ENCODE measurements at regions not wholly inside any gene's neighbourhood (a gene's known extent, or its start where the extent isn't known, plus 50 kb on each side); places are given as distances from the start of the nearest gene placed in this dataset.
A peak's percentile ranks its signal among the peaks of the same experiment; 100 is the strongest.

DNA sequence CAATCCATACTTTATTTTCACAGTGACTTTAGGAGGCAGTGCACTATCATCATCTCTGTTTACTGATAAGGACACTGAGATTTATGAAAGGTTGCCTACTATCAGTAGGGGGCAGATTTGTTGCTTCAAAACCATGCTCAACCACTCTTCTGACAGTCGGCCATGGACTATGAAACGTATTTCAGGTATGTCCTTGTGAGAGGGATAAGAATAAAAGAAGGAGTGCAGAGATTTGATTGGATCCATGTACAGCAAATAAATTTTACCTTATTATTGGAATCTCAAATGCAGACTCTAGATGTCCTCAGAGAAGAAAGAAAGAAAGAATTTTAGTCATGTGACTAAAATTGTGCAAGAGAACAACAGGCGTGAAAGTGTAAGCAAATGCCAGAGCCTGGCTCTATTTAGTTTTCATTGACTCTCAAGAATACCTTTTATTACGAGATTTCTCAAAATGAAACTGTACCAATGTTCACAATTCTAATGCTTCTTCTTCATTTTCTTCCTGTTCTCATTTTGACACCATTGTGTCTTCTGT lies 296.6 kb upstream of the RASA1 start:
- no peak for DNase-seq

DNA sequence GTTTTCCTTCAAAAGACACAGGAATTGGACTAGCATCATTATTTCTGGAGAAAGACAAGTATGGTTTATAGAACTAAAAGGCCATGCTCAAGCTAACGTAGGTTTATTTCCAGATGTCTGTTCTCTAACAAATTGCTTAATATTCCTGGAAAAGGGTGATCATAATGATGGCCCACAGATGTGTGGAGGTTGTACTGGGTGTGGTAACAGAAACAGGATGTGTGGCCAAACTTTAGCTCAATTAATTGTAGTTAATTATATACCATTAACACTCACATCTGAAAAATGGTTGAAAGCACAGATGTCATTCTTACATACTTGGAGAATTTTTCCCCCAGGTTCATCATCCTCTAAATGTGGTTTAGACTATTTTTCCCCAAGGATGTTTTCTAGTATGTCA lies 292.7 kb upstream of the RASA1 start:
- DNase-seq, result no peak

DNA sequence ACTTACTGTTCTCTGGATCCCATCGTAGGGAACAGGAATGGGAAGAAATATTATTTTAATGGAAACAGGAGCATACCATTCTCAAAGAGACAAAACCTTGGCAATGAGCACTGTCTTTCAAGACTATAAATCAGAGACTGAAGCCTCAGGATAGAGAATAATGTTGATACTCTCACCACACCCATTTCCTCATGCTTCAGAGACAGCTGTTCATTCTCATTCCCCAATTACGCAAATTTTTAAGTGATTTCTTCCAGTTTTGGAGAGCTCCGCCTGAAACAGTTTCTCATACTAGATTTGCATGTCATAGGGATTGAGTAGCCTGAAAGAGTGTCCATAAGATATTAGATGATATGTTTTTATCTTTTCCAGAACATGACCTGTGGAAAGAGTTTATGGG lies 290.5 kb upstream of the RASA1 start:
- no peak for DNase-seq

DNA sequence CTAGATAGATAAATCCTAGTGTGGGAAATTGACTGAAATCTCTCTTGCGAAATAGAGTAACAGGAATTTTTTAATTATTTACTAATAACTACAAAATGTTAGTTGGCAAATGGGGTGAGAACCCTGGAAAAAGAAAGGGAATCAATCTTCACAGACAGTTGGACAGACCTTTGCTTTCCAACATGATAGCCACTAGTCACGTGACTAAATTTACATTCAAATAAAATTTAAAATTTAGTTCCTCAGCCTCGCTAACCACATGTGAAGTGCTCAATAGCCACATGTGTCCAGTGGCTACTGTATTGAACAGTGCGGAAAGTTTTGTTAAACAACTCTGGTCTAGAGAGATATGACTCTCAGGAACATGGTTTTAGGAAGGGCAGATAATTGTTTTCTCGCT lies 289.9 kb upstream of the RASA1 start:
- DNase-seq, result no peak

DNA sequence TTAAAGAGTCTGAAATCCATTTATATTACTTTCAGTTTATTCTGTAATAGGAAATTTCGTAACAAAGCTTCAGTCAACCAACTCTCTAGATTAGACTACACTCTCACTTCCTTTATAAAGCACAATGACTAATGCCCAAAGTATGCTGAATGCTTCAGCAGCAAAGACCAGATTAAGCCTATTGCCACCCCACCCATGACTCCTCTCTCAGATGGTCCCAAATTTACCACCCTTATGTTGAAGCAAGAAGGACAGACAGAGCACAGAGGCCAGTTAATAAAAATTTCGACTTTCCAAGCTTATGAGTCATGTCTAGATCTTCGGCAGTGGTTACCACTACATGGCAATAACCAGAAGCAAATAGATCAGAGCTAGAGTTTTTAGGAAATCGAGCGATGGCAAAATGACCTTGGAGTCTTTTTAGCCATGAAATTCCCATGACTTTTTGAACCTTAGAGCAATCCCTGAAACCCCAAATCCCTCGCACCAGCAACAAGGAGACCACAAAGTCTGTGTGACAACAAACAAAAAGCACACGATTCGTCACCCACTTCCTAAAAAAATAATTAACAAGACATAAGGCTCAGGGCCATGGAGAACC lies 287.8 kb upstream of the RASA1 start:
- DNase-seq, result no peak

DNA sequence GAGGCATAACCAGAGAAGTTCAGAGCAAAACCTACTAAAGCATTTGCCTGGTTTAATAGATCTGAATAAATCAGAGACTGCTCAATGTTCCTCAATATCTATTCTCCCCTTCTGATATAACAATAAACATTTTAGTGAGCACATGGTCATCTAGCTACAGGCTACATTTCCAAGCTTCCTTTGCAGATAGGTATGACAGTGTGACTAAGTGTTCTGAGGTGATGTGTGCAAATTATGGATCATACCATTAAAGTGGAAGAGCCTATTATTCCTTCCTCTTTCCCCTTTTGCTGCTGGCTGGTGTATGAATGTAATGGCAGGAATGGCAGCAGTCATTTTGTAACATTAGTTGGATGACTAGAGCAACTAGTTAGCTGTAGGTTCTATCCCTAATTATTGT lies 285.8 kb upstream of the RASA1 start:
- no peak for DNase-seq

DNA sequence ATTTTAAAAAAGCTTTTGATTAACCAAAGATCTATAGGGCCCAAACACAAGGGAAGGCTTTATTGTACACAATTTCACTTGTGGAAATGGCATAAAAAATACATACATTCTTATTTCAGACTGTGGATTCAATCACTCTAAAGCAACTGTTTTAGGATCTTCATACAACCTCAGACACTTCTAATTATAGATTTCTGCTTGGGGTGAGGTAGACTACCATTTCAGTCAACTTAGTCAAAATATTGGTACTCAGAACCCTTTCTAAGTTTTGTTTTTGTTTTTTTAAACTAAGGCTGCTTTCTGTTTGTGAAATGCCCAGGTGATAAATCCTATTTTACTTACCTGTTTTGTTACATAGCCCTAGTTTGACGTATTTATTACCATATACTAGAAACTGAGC lies 284.5 kb upstream of the RASA1 start:
- no peak for DNase-seq

DNA sequence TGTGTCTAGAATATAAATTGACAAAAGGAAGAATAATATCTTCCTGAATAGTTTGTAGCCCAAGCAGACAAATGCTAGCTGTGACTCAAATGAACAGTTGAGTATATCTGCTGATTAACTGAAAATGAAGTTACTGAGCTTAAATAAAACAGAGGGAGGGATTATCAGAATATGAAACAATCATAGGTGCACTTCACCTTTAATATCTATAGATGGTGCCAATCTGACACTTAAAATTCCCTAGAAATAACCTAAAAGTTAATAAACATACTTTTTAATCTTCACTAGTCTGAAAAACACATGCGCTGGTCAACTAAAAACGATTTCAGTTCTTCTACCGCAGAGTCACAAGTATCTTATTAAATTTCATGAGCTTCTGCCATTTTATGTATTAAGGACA lies 280.8 kb upstream of the RASA1 start:
- DNase-seq, result no peak

DNA sequence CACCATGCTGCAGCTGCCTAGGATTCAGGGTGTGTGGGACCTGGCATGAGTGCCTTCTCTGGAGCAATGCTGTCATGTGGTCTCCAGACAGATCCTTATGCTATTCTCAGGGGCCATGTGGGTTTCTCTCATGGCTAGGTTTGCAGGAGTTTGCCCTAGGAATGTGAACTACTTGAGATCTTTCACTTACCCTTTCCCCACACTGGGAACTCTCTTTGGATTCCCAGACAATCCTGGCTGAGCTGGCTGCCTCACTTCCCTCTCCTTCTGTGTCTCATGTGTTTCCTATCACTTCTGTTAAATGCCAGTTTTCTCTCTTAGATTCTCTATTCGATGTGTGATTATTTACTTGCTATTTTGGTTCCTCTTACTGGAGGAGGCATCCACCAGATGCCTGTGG lies 270.2 kb upstream of the RASA1 start:
- peak in 1 of 56 donors; percentile 1 for DNase-seq

DNA sequence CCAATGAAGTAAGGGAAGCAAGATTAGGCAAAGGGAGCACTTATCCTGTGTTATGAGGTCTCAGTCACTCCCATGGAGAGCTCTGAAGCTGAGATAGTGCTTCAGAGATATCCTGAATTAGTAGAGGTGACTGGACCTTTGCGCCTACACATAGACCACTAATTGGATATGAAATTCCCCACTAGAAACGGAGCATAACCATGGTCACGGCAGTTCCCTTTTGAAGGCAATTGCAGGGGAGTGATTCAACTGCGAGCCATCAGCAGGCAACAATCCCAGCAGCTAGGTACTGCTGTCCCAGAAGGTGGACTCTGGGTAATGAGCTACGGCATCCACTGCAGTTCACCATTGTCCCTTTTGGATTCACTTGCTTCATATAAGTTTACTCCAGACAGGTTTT lies 267.7 kb upstream of the RASA1 start:
- DNase-seq, result no peak

DNA sequence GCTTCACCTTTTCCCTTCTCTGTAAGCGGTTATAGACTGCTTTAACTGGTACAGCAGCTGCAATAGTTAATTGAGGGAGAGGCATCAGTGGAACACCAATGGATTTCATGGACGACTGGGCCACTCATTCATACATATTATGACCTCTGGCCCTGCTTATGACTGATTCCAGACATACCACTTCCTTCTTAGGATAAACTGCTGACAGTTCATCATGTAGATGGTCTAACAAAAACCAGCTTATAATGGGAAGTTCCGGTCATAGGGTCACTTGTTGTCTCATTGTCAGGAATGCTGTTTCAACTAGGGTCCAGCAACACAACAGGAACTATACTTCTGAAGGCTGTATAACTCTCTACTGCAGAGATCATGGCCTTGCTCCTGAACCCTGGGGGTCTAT lies 265.2 kb upstream of the RASA1 start:
- DNase-seq, result no peak

DNA sequence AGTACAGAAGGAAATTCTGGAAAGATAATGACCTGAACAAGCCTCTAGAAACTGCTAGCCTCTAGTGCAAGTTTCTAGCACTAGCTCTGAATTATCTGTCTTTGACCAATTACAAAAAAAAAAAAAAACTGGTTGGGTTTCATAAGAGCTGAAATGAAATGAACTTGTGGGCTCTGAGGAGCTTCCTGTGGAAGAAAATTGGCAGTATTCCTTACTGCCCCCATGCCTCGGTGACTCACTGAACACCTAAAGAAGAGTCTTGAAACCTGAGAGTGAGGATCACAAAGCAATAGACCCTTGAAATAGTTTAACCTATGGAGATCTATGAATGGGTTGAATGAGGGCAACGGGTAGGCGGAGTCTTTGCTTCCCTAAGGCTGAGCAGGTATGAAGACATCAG lies 263.6 kb upstream of the RASA1 start:
- no peak for DNase-seq

DNA sequence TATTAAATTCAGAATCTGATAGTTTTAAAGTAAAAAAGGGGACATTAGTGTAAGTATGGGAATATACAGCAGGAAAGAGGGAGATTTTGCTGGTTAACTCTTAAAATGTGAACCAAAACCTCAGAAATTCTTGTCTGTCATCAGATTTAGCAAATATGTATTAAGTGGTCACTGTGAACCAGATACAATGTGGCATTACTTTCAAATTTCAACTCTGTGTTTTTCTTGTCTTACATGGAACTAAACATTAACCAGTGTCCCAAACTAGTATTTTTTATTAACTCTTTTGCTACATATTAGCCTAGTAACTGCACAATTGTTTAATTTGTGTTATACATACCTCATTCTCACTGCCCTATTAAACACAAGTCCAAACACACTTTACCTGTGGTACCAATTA lies 259.9 kb upstream of the RASA1 start:
- DNase-seq, result no peak

DNA sequence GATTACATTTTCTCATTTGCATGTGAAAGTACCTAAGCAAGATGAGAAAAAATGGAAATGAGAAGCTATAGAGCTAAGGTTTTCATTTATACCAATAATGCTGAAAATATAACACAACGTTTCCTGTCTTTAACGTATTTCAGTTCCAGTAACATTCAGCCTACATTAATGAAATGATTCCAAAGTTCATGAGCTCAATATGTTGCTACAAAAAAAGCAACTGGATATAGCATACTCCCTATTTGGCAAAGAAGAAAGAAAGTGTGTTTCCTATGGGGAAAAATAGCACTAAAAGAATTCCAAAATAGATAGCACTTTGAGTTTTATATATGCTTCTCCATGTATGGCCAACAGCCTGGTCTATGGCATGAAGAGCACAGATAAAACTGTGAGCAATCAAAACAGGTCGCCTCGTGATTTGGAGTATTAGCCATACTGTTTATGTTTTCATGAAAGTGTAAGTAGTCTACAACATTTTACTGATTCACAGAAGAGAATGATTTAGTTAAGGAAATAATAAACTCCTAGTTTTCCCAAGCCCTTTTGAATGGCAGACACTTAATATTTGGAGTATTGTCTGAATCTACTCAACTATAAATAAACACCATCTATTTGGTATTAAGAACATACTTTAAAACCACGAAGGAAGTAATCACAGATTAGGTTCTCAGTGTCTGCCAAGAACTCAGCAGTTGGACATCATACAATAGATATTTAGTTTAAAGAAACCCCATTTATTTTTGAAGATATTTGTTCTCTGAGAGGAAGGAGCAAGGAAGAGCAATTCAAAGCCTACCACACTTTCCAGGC lies 258.7 kb upstream of the RASA1 start:
- DNase-seq, result no peak

DNA sequence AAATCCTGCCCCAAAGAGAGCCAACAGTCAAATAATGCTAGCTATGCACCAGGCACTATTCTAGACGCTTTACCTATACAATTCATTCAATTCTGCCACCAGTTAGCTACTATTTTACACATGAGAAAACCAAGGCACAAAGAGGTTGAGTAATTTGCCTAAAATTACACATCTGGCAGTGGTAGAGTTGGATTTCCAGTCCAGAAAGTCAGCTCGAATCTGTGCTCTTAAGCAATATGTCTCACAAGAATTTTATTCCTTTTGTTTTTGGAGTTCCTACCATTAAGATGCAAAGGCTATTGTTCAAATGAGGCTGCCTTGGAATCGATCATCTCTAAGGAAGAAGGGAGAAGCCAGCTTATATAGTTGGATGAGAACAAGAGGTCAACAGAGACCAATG lies 256.9 kb upstream of the RASA1 start:
- no peak for DNase-seq

DNA sequence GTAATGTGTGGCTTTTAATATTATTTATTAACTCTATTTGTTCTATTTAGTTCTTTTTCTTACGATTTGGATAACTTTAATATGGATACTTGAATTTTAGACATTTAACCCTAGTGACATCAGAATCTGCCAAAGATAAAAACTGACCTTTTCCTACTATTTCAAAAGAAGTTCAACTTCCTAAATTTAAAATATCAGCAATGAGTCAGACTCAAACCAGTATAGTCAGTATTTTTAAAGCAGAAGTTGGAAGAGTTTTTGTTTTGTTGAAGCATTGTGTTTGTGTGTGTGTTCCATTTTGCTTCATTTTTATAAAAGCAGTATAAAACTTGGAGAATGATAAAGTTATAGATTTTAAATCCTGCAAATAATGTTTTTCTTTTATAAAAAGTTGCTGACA lies 251.8 kb upstream of the RASA1 start:
- DNase-seq, result no peak

DNA sequence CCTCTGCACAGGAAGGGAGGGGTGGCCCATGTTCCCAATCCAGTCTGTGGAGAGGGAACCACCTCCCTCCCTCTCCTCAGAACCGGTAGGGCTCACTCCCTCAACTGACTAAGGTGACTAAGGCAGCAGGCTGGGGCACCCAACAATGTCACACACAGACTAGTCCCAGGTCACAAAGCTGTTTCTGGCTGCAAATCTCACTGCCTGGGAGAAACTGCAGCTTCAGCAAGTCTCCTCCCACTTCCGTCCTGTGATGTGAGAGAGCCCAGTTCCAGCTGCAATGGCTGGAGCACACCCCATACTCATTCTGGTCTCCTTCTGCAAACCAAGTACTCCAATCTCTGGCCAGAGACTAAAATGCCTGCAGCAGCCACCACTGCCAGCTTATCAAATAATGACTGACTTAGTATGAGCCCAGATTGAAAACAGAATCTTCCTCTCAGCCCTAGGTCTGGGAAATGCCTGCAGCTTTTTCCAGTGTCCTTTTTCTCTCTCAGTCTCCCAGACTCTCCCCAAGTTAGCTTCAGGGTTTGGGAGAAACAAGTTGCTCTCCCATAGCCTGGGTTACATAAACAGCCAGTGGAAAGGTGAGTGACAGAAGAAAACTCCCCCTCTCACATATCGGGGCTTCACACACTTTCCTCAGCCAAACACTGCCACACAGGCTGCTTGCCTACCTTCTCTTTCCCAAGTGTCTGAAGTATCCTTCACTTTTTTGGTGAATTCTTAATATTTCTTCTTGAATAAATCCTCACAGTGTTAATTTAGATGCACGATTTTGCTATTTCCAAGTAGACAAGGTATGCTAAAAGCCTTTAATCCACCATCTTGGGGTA lies 247.4 kb upstream of the RASA1 start:
- DNase-seq, result peak in 33 of 56 donors; percentile 5 to 66 (median 19)

DNA sequence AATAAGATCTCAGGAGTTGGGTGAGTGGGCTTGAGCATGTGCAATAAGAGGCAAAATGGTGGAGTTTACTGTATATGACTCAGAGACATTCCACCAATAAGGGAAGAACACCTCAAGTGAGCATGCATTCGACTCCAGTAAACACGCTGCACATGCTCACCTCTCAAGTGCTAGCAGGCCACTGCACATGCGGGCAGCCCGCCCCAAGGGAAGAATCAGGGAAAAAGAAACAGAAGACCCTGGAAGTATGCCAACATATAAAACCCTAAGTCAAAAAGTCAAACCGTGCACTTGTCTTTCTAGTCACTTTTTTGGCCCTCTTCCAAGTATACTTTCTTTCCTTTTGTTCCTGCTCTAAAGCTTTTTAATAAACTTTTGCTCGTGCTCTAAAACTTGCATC lies 245.3 kb upstream of the RASA1 start:
- no peak for DNase-seq

DNA sequence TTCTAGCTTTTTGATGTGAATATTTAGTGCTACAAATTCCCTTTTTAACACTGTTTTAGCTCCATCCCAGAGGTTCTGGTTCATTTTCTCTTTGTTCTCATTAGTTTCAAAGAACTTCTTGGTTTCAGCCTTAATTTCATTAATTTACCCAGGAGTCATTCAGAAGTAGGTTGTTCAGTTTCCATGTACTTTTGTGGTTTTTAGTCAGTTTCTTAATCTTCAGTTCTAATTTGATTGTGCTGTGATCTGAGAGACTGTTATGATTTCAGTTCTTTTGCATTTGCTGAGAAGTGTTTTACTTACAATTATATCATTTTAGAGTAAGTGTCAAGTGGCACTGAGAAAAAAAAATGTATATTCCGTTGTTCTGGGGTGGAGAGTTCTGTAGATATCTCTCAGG lies 240.1 kb upstream of the RASA1 start:
- DNase-seq, result no peak

DNA sequence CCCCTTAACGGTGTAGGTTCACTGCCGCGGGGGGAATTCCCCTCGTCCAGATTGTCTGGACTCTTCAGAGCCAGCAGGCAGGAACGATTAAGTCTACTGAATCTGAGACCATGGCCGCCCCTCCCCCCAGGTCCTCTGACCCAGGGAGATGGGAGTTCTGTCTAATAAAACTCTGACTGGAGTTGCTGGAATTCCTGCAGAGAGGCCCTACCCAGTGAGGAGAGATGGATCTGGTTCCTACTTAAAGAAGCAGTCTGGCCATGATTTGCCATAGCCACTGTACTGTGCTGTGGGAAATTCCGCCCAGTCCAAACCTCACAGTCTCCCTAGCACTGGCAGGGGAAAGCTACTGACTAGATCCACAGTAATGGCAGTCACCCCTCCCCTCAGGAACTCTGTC lies 237.7 kb upstream of the RASA1 start:
- DNase-seq, result no peak

DNA sequence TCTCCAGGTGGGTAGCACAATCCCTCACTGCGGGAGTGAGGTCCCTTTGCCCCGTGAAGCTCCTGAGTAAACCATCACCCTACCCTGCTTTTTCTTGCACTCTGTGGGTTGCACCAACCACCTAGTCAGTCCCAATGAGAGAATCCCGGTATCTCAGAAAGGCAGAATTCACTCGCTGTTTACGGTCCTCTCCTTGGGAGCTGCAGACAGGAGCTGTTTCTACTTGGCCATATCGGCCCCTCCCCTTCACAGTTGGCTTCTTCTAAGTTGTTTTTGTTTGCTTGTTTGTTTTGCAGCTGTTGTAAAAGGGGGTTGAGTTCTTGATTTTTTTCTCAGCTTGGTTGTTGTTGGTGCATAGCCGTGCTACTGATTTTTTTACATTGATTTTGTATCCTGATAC lies 237.0 kb upstream of the RASA1 start:
- DNase-seq, result no peak

DNA sequence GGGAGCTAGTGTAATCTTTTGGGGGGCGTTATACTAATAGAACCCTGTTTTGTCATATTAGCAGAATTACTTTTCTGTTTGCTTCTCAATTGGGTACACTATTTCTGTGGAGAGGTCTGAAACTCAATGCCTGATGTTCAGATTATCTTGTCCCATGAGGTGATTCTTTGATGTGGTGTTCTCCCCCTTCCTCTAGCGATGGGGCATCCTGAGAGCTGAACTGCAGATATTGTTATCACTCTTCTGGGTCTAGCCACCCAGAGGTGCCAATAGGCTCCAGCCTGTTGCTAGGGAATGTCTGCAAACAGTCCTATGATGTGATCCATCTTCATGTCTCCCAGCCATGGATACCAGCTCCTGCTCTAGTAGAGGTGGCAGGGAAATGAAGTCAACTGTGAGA lies 233.1 kb upstream of the RASA1 start:
- DNase-seq, result no peak
